Muscle of leg (tissue), 3 donors: ENCODE measurements at regions not wholly inside any gene's neighbourhood (a gene's known extent, or its start where the extent isn't known, plus 50 kb on each side); places are given as distances from the start of the nearest gene placed in this dataset.
"Not testable (repeated sequence)": the region's sequence is repeated elsewhere in the genome, so short reads cannot be mapped to it uniquely, and the experiment has no call there.

Experiments
- DNase-seq: peaks from one replicate; pipeline ENCODE4 v3.0.0; 2013
- H3K27ac ChIP-seq: one replicate; pipeline ENCODE4 v1.5.1; 2013; ENCODE audit warnings: mild to moderate bottlenecking, low read length, control low read depth
- H3K27me3 ChIP-seq: one replicate; pipeline ENCODE4 v1.6.1; 2013; ENCODE audit warnings: low read length; ENCODE audit not compliant: control insufficient read depth, insufficient read depth
- H3K36me3 ChIP-seq: one replicate; pipeline ENCODE4 v1.6.1; 2013; ENCODE audit warnings: low read length; ENCODE audit not compliant: control insufficient read depth, insufficient read depth
- H3K4me1 ChIP-seq: one replicate; pipeline ENCODE4 v1.6.1; 2013; ENCODE audit warnings: low read length; ENCODE audit not compliant: control insufficient read depth, insufficient read depth
- H3K4me3 ChIP-seq: one replicate; pipeline ENCODE4 v1.5.1; 2013; ENCODE audit warnings: low read length, control low read depth
- H3K9me3 ChIP-seq: replicated peaks from 2 replicates; pipeline ENCODE4 v1.6.1; 2013; ENCODE audit warnings: low read depth, low read length; ENCODE audit not compliant: control insufficient read depth
- WGBS: methylation state at CpG from one replicate; pipeline ENCODE4 v1.1.5; 2013; ENCODE audit warnings: missing lambda C conversion rate; ENCODE audit not compliant: insufficient coverage; 5-methylcytosine and 5-hydroxymethylcytosine counted together

- no peaks in the 10 kb centered on the region for H3K27me3 ChIP-seq
- H3K36me3 ChIP-seq = no peaks in the 10 kb centered on the region
- H3K27ac ChIP-seq = no peak overlapping the region
- WGBS = 80% methylated on average over 2 of the region's 3 CpGs
- no peak for DNase-seq
- H3K4me1 ChIP-seq = peaks cover 6% of the 10 kb centered on the region
- no peaks in the 10 kb centered on the region for H3K9me3 ChIP-seq
- no peak overlapping the region for H3K4me3 ChIP-seq
These were observed 126.5 kb upstream of the VKORC1L1 start for GRCh38 chr7:65746398-65746669.

- Histone ChIP-seq H3K4me1 (peaks cover 8% of the 10 kb centered on the region), H3K27ac (no peak overlapping the region), H3K4me3 (no peak overlapping the region), H3K9me3 (no peaks in the 10 kb centered on the region), H3K27me3 (no peaks in the 10 kb centered on the region), H3K36me3 (no peaks in the 10 kb centered on the region)
- no peak for DNase-seq
- no CpG with 5 or more reads among the region's 4 CpGs for WGBS
These were observed 123.8 kb upstream of the VKORC1L1 start for GRCh38 chr7:65749039-65749438.

GRCh38 chr7:65749518-65749917 lies 123.4 kb upstream of the VKORC1L1 start:
- Histone ChIP-seq H3K4me3 (no peak overlapping the region), H3K9me3 (no peaks in the 10 kb centered on the region), H3K27ac (no peak overlapping the region), H3K36me3 (no peaks in the 10 kb centered on the region), H3K27me3 (no peaks in the 10 kb centered on the region), H3K4me1 (peaks cover 8% of the 10 kb centered on the region)
- DNase-seq = no peak
- 100% methylated on average over 2 of the region's 12 CpGs for WGBS

- Histone ChIP-seq H3K9me3 (no peaks in the 10 kb centered on the region), H3K4me1 (peaks cover 8% of the 10 kb centered on the region), H3K27ac (peak overlapping the region; percentile 84), H3K36me3 (no peaks in the 10 kb centered on the region), H3K4me3 (peak overlapping the region; percentile 79), H3K27me3 (no peaks in the 10 kb centered on the region)
- DNase-seq = peak; percentile 95
- under 1% methylated on average over 67 of the region's 69 CpGs for WGBS
These were observed 122.1 kb upstream of the VKORC1L1 start for GRCh38 chr7:65750511-65751344.

- not testable (repeated sequence) for H3K27ac ChIP-seq, H3K27me3 ChIP-seq, H3K4me1 ChIP-seq, H3K9me3 ChIP-seq, DNase-seq, H3K4me3 ChIP-seq, H3K36me3 ChIP-seq
- 89% methylated on average over 1 of the region's 5 CpGs for WGBS
These were observed 118.8 kb upstream of the VKORC1L1 start for GRCh38 chr7:65754070-65754469.

GRCh38 chr7:65758991-65759390 lies 113.9 kb upstream of the VKORC1L1 start:
- H3K4me1 ChIP-seq, H3K27me3 ChIP-seq, H3K4me3 ChIP-seq, H3K27ac ChIP-seq, H3K36me3 ChIP-seq, DNase-seq, H3K9me3 ChIP-seq: not testable (repeated sequence)
- no CpG with 5 or more reads among the region's 1 CpG for WGBS

- not testable (repeated sequence) for H3K4me3 ChIP-seq, H3K4me1 ChIP-seq, H3K27me3 ChIP-seq, H3K36me3 ChIP-seq, H3K9me3 ChIP-seq, H3K27ac ChIP-seq, DNase-seq
- no CpG with 5 or more reads among the region's 3 CpGs for WGBS
These were observed 110.2 kb upstream of the VKORC1L1 start for GRCh38 chr7:65762712-65763111.

GRCh38 chr7:65763114-65763513 lies 109.8 kb upstream of the VKORC1L1 start:
- not testable (repeated sequence) for DNase-seq, H3K4me1 ChIP-seq, H3K36me3 ChIP-seq, H3K27ac ChIP-seq, H3K9me3 ChIP-seq, H3K27me3 ChIP-seq, H3K4me3 ChIP-seq
- WGBS = 60% methylated on average over 1 of the region's 5 CpGs

GRCh38 chr7:65770473-65771225 lies 102.2 kb upstream of the VKORC1L1 start:
- peak overlapping the region; percentile 76 for H3K27ac ChIP-seq
- DNase-seq = peak; percentile 98
- WGBS = 3% methylated on average over 32 of the region's 44 CpGs

GRCh38 chr7:65771226-65771569 lies 101.7 kb upstream of the VKORC1L1 start:
- peak overlapping the region; percentile 78 for H3K4me3 ChIP-seq
- H3K27me3 ChIP-seq, H3K4me1 ChIP-seq, H3K36me3 ChIP-seq, H3K9me3 ChIP-seq: not testable (repeated sequence)
- DNase-seq = peak; percentile 10
- H3K27ac ChIP-seq = peak overlapping the region; percentile 76
- WGBS = 93% methylated on average over 8 of the region's 17 CpGs

More at GRCh38 chr7:65770473-65771225, 102.2 kb upstream of the VKORC1L1 start:
- not testable (repeated sequence) for H3K27me3 ChIP-seq, H3K9me3 ChIP-seq, H3K4me1 ChIP-seq, H3K36me3 ChIP-seq
- H3K4me3 ChIP-seq = peak overlapping the region; percentile 78
